ENCODE measurements at regions not wholly inside any gene's neighbourhood (a gene's known extent, or its start where the extent isn't known, plus 50 kb on each side); places are given as distances from the start of the nearest gene placed in this dataset.

DNA sequence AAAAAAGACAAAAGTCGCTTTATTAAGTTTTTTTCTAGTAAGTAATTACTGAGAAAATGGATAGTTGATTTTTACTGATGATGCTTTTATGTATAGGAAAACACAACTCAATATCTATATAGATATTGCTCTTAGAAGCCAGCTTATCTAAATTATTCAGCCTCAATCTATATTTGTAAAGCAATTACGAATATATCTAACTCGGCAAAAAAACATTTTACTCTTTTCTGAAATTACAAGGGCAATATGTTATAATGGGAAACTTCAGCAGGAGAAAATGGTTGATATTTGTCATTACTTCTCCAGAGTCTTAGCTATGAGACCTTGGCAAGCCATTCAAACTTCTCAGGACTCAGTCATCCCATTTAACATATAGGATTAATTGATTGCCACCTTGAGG, 228.5 kb downstream of the SLC7A11 start:
- DNase-seq (ENCODE audit: extremely low read depth, low read depth): no peak
- no peak for TF ChIP-seq CTCF (IDR thresholded peaks at IDR 0.05; ENCODE audit: low read depth, low read length, missing control alignments)
- no peak overlapping the region for H3K4me3 ChIP-seq (replicated peaks; ENCODE audit: low read depth, low read length)

- no peak overlapping the region for H3K4me3 ChIP-seq (replicated peaks; ENCODE audit: low read depth, low read length)
- no peak for DNase-seq (ENCODE audit: extremely low read depth, low read depth)
- no peak for TF ChIP-seq CTCF (IDR thresholded peaks at IDR 0.05; ENCODE audit: low read depth, low read length, missing control alignments)
Measured at GRCh38 chr4:138010639-138011038, 231.5 kb downstream of the SLC7A11 start.

DNA sequence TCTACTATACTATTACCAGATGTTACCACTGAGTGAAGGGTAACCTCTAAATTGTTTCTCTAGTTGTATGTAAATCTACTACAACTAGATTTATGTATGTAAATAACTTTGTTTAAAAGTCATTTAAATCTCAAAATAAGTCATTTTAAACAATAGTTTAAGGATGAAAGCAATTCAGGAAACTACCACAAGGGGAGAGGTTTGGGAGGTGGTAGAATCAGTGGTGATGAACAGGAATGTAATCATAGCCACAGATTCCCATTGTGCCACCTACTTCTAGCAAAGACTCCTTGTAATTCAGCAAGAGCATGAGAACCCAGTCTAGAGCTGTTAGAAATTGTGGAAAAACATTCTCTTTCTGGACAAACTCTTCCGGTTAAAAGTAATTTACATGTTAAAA, 234.6 kb downstream of the SLC7A11 start:
- TF ChIP-seq CTCF (IDR thresholded peaks at IDR 0.05; ENCODE audit: low read depth, low read length, missing control alignments): peak; percentile 16
- DNase-seq (ENCODE audit: extremely low read depth, low read depth): no peak
- no peak overlapping the region for H3K4me3 ChIP-seq (replicated peaks; ENCODE audit: low read depth, low read length)

DNA sequence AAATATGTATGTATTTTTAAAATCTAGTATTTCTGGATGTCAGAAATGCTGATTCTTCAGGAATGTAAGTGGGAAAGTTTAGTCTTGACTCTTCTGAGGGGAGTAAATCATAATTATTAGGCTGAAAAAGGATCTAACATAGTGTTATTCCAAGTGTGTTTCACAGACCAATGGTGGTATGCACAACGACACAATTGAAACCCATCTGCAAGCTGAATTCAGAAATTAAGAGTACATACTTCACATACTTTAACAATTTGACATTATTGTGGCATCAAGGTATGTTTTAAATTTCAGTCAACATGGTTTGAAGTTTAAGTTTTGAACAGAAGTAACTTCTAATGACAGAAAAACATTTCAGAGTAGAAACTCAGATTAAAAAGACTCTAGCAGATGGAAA, 236.7 kb downstream of the SLC7A11 start:
- no peak overlapping the region for H3K4me3 ChIP-seq (replicated peaks; ENCODE audit: low read depth, low read length)
- no peak for TF ChIP-seq CTCF (IDR thresholded peaks at IDR 0.05; ENCODE audit: low read depth, low read length, missing control alignments)
- no peak for DNase-seq (ENCODE audit: extremely low read depth, low read depth)

DNA sequence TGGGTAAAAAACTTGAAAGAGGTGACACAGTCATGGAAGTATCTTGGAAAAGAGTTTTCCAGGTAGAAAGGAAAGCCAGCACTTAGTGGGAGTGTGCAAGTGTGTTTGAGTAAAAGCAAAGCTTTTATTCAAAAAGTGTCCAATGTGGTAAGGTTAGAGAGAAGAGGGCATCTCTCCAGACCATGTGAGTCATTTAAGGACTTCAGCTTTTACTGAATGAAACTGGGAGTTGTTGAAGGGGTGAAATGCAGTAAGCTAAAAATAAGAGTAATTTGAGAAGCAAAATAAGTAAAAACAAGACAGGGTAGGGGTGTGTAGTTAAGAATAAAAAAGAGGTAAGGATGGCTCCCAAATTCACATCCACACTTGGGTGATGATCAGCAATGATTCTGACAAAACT, 238.9 kb downstream of the SLC7A11 start:
- DNase-seq (ENCODE audit: extremely low read depth, low read depth): no peak
- TF ChIP-seq CTCF (IDR thresholded peaks at IDR 0.05; ENCODE audit: low read depth, low read length, missing control alignments): no peak
- H3K4me3 ChIP-seq (replicated peaks; ENCODE audit: low read depth, low read length): no peak overlapping the region

DNA sequence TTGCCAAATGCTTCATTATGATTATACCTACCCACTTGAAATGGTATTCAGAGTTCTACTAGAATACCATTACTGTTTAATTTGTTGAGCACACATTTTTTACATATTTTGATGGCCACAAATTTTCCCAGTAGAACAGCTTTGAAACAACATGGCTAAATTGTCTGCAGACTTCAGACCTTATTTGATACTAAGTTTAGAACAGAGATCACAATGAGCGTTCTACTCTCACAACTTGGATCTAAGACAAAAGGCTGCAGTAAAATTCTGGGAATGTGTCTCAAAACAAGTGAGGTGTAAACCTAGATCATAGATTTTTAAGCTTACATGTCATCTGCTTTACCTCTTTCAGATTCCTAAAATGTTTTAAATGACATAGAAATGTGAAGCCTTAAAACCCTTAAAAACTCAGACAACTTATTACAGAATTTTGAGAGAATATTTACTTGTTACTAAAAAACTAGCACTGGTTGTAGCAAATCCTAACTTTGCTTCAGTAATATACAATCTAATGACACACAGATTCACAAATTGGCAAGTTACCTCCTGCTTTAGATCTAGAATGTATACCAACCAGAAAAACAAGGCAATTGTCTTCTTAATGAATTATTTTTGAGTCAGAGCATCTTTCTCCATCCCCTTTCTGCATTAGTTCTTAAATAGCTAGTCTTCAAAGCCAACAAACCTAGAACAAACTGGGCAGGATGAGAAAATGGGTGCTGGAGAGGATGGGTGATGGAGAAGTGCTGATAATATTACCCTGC, 243.3 kb downstream of the SLC7A11 start:
- TF ChIP-seq CTCF (IDR thresholded peaks at IDR 0.05; ENCODE audit: low read depth, low read length, missing control alignments): no peak
- no peak for DNase-seq (ENCODE audit: extremely low read depth, low read depth)

GRCh38 chr4:137997496-137997895, 244.7 kb downstream of the SLC7A11 start:
- no peak for TF ChIP-seq CTCF (IDR thresholded peaks at IDR 0.05; ENCODE audit: low read depth, low read length, missing control alignments)
- no peak for DNase-seq (ENCODE audit: extremely low read depth, low read depth)
- no peak overlapping the region for H3K4me3 ChIP-seq (replicated peaks; ENCODE audit: low read depth, low read length)

More for the DNA sequence above, 243.3 kb downstream of the SLC7A11 start:
- H3K4me3 ChIP-seq (replicated peaks; ENCODE audit: low read depth, low read length): no peak overlapping the region
